ENCODE measurements at regions not wholly inside any gene's neighbourhood (a gene's known extent, or its start where the extent isn't known, plus 50 kb on each side); places are given as distances from the start of the nearest gene placed in this dataset.

GRCh38 chr1:221801251-221801661, 59.4 kb upstream of the DUSP10 start:
- no peak for TF ChIP-seq EZH2phosphoT487 (IDR thresholded peaks at IDR 0.05; ENCODE audit: borderline replicate concordance, low read length)
- no peak for TF ChIP-seq CTCF (conservative IDR thresholded peaks at IDR 0.05; ENCODE audit: low read depth, low read length)

Data from PC-3 (cell line).